SU-DHL-6 (cell line): ENCODE measurements at regions not wholly inside any gene's neighbourhood (a gene's known extent, or its start where the extent isn't known, plus 50 kb on each side); places are given as distances from the start of the nearest gene placed in this dataset.

Source experiments
- H2AFZ ChIP-seq: fragments of 200-600 bp; sonication (generic); 2 replicates; pipeline ENCODE4 v1.6.1; 2014; ENCODE audit warnings: low read depth, mild to moderate bottlenecking, moderate library complexity, mixed read lengths, antibody characterized with exemption, low read length; ENCODE audit not compliant: severe bottlenecking
- H3F3A ChIP-seq: fragments of 200-600 bp; shearing (Covaris generic); 2 replicates; pipeline ENCODE4 v1.6.0; 2016; ENCODE audit warnings: antibody characterized with exemption, mild to moderate bottlenecking; ENCODE audit not compliant: insufficient read depth
- H3K27ac ChIP-seq: fragments of 200-600 bp; sonication (generic); 2 replicates; pipeline ENCODE4 v1.5.1; 2016; ENCODE audit warnings: low read depth, mild to moderate bottlenecking, low read length, moderate library complexity, mixed read lengths
- H3K27me3 ChIP-seq: fragments of 200-600 bp; sonication (generic), shearing (Covaris generic); 2 replicates; pipeline ENCODE4 v1.6.0; 2014; ENCODE audit warnings: mild to moderate bottlenecking, low read length
- H3K36me3 ChIP-seq: fragments of 200-600 bp; sonication (generic); 2 replicates; pipeline ENCODE4 v1.6.1; 2014; ENCODE audit warnings: mild to moderate bottlenecking, low read length, mixed read lengths
- H3K4me2 ChIP-seq: fragments of 300-600, 200-600 bp; shearing (Covaris generic), sonication (generic); 2 replicates; pipeline ENCODE4 v1.6.0; 2014; ENCODE audit warnings: low read length, low read depth, mild to moderate bottlenecking; ENCODE audit not compliant: poor library complexity, severe bottlenecking
- H3K4me3 ChIP-seq: fragments of 200-600 bp; sonication (generic); 2 replicates; pipeline ENCODE4 v1.5.1; 2014; ENCODE audit warnings: antibody characterized with exemption, low read length, mild to moderate bottlenecking, mixed read lengths; ENCODE audit not compliant: insufficient read depth, poor library complexity, severe bottlenecking
- H3K79me2 ChIP-seq: fragments of 200-600 bp; sonication (generic); 2 replicates; pipeline ENCODE4 v1.6.1; 2014; ENCODE audit warnings: mild to moderate bottlenecking, low read length, moderate library complexity; ENCODE audit not compliant: insufficient read depth
- H3K9ac ChIP-seq: fragments of 200-600 bp; sonication (generic); 2 replicates; pipeline ENCODE4 v1.7.0; 2014; ENCODE audit warnings: mild to moderate bottlenecking, low read length
- H3K9me2 ChIP-seq: fragments of 200-600 bp; sonication (generic); replicated peaks from 2 replicates; pipeline ENCODE4 v1.6.1; 2014; ENCODE audit warnings: low read length; ENCODE audit not compliant: insufficient read depth
- H3K9me3 ChIP-seq: fragments of 200-600 bp; sonication (generic); 2 replicates; pipeline ENCODE4 v1.6.1; 2014; ENCODE audit warnings: low read length, mixed read lengths; ENCODE audit not compliant: insufficient read depth
- H4K20me1 ChIP-seq: fragments of 200-600 bp; sonication (generic); 2 replicates; pipeline ENCODE4 v1.6.1; 2014; ENCODE audit warnings: low read depth, mild to moderate bottlenecking, antibody characterized with exemption, low read length, moderate library complexity, mixed read lengths
- EZH2phosphoT487 ChIP-seq: fragments of 200-600 bp; sonication (generic), shearing (Covaris generic); conservative IDR thresholded peaks from 2 replicates; pipeline ENCODE4 v1.6.1; 2018; ENCODE audit warnings: mild to moderate bottlenecking, antibody characterized with exemption, low read length, moderate library complexity, mixed read lengths
- TF ChIP-seq, protein P1 (sequence below): fragments of 200-600 bp; sonication (generic); IDR thresholded peaks from one replicate; pipeline ENCODE4 v1.5.1; 2017; ENCODE audit warnings: antibody characterized with exemption, mild to moderate bottlenecking, low read length, moderate library complexity; ENCODE audit not compliant: insufficient read depth, poor library complexity, severe bottlenecking

- no peaks in the 10 kb centered on the region for H3K79me2 ChIP-seq
- no peaks in the 10 kb centered on the region for H3F3A ChIP-seq
- no peaks in the 10 kb centered on the region for H3K9me2 ChIP-seq
- H3K4me2 ChIP-seq = no peak overlapping the region
- no peaks in the 10 kb centered on the region for H3K36me3 ChIP-seq
- TF ChIP-seq EZH2phosphoT487 = no peak
- TF ChIP-seq, protein P1, sequence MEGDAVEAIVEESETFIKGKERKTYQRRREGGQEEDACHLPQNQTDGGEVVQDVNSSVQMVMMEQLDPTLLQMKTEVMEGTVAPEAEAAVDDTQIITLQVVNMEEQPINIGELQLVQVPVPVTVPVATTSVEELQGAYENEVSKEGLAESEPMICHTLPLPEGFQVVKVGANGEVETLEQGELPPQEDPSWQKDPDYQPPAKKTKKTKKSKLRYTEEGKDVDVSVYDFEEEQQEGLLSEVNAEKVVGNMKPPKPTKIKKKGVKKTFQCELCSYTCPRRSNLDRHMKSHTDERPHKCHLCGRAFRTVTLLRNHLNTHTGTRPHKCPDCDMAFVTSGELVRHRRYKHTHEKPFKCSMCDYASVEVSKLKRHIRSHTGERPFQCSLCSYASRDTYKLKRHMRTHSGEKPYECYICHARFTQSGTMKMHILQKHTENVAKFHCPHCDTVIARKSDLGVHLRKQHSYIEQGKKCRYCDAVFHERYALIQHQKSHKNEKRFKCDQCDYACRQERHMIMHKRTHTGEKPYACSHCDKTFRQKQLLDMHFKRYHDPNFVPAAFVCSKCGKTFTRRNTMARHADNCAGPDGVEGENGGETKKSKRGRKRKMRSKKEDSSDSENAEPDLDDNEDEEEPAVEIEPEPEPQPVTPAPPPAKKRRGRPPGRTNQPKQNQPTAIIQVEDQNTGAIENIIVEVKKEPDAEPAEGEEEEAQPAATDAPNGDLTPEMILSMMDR = no peak
- no peaks in the 10 kb centered on the region for H3K9me3 ChIP-seq
- H2AFZ ChIP-seq = no peak overlapping the region
- no peaks in the 10 kb centered on the region for H4K20me1 ChIP-seq
- no peaks in the 10 kb centered on the region for H3K27me3 ChIP-seq
- H3K4me3 ChIP-seq = no peak overlapping the region
- no peak overlapping the region for H3K27ac ChIP-seq
- no peak overlapping the region for H3K9ac ChIP-seq
Observed at GRCh38 chr9:88313364-88314220, 74.7 kb upstream of the SPIN1 start.

- H3K27ac ChIP-seq = no peak overlapping the region
- no peak overlapping the region for H2AFZ ChIP-seq
- no peaks in the 10 kb centered on the region for H3F3A ChIP-seq
- H3K4me3 ChIP-seq = no peak overlapping the region
- H3K4me2 ChIP-seq = no peak overlapping the region
- H3K9me2 ChIP-seq = no peaks in the 10 kb centered on the region
- H3K9me3 ChIP-seq = no peaks in the 10 kb centered on the region
- no peak for TF ChIP-seq EZH2phosphoT487
- TF ChIP-seq, protein P1 = no peak
- H3K9ac ChIP-seq = no peak overlapping the region
- H4K20me1 ChIP-seq = no peaks in the 10 kb centered on the region
- no peaks in the 10 kb centered on the region for H3K27me3 ChIP-seq
- H3K79me2 ChIP-seq = no peaks in the 10 kb centered on the region
- no peaks in the 10 kb centered on the region for H3K36me3 ChIP-seq
Observed at GRCh38 chr9:88312517-88313103, 75.6 kb upstream of the SPIN1 start.

- H3F3A ChIP-seq = no peaks in the 10 kb centered on the region
- no peak overlapping the region for H3K4me2 ChIP-seq
- H3K79me2 ChIP-seq = no peaks in the 10 kb centered on the region
- H4K20me1 ChIP-seq = no peaks in the 10 kb centered on the region
- H3K27ac ChIP-seq = no peak overlapping the region
- no peak overlapping the region for H3K4me3 ChIP-seq
- TF ChIP-seq, protein P1 = no peak
- TF ChIP-seq EZH2phosphoT487 = no peak
- H3K9me3 ChIP-seq = no peaks in the 10 kb centered on the region
- no peak overlapping the region for H2AFZ ChIP-seq
- H3K9me2 ChIP-seq = no peaks in the 10 kb centered on the region
- H3K36me3 ChIP-seq = no peaks in the 10 kb centered on the region
- no peaks in the 10 kb centered on the region for H3K27me3 ChIP-seq
- no peak overlapping the region for H3K9ac ChIP-seq
Observed at GRCh38 chr9:88312045-88312444, 76.2 kb upstream of the SPIN1 start.
